OCI-LY1 (cell line): ENCODE measurements at regions not wholly inside any gene's neighbourhood (a gene's known extent, or its start where the extent isn't known, plus 50 kb on each side); places are given as distances from the start of the nearest gene placed in this dataset.
A peak's percentile ranks its signal among the peaks of the same experiment; 100 is the strongest.

ENCODE experiments used
- EZH2 ChIP-seq: fragments of 200-600 bp; sonication (generic), shearing (Covaris generic); IDR thresholded peaks from 2 replicates; pipeline ENCODE4 v1.8.0; 2017; ENCODE audit warnings: borderline replicate concordance, mixed run types, mild to moderate bottlenecking, antibody characterized with exemption, low read length, moderate library complexity, mixed read lengths
- TF ChIP-seq, protein P1 (sequence below): fragments of 200-600 bp; sonication (generic), shearing (Covaris generic); IDR thresholded peaks from 2 replicates; pipeline ENCODE4 v1.5.1; 2017; ENCODE audit warnings: mild to moderate bottlenecking, antibody characterized with exemption, low read length, moderate library complexity, mixed read lengths

DNA sequence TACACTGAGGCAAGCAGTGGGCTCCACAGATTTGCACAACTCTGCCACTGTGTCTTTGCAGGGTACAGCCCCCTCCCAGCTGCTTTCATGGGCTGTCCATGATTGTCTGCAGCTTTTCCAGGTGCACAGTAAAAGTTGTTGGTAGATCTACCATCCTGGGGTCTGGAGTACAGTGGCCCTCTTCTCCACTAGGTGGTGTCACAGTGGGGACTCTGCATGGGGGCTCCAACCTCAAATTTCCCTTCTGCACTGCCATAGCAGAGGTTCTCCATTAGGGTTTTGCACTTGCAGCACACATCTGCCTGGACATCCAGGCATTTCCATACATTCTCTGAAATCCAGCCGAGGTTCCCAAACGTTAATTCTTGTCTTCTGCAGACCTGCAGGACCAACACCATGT, 1002.3 kb downstream of the FAM133A start:
- TF ChIP-seq, protein P1, sequence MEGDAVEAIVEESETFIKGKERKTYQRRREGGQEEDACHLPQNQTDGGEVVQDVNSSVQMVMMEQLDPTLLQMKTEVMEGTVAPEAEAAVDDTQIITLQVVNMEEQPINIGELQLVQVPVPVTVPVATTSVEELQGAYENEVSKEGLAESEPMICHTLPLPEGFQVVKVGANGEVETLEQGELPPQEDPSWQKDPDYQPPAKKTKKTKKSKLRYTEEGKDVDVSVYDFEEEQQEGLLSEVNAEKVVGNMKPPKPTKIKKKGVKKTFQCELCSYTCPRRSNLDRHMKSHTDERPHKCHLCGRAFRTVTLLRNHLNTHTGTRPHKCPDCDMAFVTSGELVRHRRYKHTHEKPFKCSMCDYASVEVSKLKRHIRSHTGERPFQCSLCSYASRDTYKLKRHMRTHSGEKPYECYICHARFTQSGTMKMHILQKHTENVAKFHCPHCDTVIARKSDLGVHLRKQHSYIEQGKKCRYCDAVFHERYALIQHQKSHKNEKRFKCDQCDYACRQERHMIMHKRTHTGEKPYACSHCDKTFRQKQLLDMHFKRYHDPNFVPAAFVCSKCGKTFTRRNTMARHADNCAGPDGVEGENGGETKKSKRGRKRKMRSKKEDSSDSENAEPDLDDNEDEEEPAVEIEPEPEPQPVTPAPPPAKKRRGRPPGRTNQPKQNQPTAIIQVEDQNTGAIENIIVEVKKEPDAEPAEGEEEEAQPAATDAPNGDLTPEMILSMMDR = peak; percentile 7; the same call in 1 of the 2 replicates
- TF ChIP-seq EZH2 = no peak
